ENCODE measurements at regions not wholly inside any gene's neighbourhood (a gene's known extent, or its start where the extent isn't known, plus 50 kb on each side); places are given as distances from the start of the nearest gene placed in this dataset.

GRCh38 chr5:155434681-155435080 lies 421.1 kb downstream of the KIF4B start:
- no peak for TF ChIP-seq CTCF (IDR thresholded peaks at IDR 0.05)
- no peak for TF ChIP-seq EP300 (IDR thresholded peaks at IDR 0.05)
- no peak for TF ChIP-seq POLR2A (IDR thresholded peaks at IDR 0.05)
